ENCODE measurements at regions not wholly inside any gene's neighbourhood (a gene's known extent, or its start where the extent isn't known, plus 50 kb on each side); places are given as distances from the start of the nearest gene placed in this dataset.
"Not testable (repeated sequence)": the region's sequence is repeated elsewhere in the genome, so short reads cannot be mapped to it uniquely, and the experiment has no call there.

DNA sequence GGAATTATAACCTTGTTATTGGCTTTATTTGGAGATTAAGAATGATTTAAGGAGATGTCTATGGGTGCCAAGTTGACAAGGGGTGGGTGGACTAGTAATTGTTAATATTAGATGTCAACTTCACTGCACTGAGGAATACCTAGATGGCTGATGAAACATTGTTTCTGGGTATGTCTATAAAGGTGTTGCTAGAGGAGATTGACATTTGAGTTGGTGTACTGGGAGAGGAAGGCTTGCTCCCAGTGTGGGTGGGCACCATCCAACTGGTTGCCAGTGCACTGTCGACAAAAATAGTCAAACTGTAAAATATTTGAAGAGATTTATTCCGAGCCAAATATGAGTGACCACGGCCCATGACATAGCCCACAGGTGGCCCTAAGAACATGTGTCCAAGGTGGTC, 378.8 kb downstream of the NDFIP2 start:
- no peak for DNase-seq

DNA sequence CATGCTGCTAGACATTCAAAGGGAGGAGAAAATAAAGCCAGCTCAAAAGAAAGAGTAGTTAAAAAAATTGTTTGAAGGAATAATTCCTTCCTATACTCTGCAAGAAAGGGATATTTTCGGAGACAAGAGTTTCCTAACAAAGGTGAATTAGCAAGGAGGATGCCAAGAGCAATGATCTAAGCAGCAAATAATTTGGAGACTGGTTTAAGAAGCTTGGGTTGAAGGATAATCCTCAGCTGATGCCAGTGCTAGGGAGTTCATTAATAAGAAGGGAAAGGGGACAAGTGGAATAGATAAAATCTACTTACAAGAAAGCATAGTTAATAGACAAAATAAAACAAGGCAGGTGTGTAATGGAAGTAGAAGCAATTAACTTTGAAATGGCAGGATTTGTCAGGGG, 372.3 kb downstream of the NDFIP2 start:
- no peak for DNase-seq

DNA sequence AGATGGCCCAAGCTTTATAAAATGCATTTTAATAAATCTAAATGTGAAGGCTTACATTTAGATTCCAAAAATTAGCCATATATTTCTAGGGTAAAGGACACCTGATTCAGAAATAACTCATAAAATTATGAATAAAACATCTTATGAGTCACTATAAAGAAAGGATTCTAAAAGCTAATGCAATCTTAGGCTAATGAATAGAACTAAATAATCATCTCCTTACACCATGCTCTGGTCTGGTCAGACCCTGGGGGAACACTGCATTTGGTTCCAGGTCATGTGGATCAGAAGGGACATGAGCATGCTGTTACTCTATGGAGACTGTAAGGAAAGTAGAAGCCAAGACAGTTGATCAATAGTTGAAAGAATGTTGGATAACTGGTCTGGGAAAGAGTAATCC, 370.4 kb downstream of the NDFIP2 start:
- no peak for DNase-seq

DNA sequence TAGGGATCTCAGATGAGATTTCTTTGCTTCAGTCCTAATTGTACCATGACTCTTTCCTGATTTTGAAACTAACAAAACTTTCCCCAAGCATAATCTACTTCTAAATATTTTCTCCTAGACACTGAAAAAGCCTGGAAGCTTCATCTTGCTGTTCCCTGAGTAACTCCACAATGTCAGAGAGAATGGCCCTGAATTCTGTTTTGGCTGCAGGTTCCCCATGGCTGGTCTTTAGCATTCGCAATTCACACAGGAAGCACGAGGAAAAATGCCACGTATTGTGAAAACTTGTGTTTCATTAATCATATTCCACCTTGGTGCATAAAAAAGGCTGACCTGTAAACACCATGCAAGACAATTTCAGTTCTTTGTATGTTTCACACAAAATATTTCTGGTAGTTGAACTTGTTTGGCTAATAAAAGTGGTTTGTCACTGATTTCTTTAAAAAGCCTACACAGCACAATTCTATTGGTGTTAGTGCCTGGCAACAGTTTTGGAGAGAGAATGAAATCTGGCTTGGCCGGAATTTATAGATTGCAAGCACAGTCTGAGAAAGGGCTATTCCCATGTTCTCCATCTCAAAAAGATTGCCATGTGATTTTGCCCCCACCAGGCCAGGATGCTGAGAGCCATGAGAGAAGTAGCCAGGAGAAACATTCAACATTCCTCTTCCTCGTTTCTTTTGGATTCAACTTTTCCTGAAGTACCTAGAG, 367.1 kb downstream of the NDFIP2 start:
- no peak for DNase-seq

DNA sequence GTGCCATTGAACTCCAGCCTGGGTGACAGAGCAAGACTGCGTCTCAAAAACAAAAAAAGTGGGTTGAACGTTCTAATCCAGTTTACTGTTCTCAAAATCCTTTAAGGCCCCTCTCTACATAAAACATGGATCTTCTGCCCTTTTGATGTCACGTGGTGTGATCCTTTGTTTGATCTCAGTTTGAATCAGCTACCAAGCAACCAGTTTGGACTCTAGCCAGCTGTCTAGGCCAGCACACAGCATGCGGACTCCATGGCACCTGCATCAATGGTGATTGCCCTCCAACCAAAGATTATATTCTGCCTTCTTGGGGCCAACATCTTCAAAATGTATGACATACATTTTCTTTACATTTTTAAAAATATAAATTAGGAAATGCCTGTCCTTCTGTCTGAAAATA, 365.4 kb downstream of the NDFIP2 start:
- DNase-seq = no peak

DNA sequence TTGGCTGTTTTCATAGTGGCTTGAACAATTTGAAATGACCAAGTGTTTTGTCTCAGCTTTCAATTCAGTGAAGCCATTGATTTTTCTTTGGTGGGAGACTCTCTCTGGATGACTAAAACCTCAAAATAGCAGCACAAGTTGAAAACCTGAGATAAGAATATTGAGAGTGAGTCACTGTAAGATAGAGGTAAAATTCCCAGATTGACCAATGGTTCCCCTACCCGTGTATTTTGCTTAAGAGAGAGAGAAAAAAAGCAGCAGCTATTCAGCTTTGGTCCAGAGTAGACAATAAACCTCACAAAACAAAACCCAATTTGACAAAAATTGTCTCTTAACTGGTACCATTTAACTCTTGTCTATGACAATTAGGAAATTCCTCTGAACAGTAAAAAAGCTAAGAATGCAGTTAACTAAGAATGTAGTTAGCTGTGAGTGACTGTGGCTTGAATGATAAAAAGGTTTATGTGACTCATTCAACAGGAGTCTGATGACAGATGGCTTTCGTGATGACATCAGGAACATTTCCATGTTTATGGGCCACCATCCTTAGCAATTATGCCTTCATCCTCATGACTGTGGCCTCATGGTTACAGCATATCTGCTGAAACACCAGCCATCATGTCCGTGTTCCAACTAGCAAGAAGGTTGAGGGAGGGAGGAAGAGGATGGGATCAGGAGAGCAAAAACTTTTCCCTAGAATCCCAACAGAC, 356.9 kb downstream of the NDFIP2 start:
- no peak for DNase-seq

DNA sequence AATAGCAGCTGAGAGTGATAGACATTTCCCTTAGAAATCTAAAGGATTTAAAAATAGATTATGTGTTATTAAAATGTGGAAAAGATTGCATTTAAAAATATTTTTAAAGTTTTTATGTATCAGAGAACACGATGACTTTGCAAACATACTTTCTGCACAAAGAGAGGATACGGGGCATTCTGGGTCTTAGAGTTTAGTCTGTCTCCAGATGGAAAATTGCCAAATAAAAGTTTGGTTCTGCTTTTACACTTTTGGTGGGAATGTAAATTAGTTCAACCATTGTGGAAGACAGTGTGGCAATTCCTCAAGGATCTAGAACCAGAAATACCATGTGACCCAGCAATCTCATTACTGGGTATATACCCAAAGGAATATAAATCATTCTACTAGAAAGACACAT, 355.2 kb downstream of the NDFIP2 start:
- DNase-seq = not testable (repeated sequence)

DNA sequence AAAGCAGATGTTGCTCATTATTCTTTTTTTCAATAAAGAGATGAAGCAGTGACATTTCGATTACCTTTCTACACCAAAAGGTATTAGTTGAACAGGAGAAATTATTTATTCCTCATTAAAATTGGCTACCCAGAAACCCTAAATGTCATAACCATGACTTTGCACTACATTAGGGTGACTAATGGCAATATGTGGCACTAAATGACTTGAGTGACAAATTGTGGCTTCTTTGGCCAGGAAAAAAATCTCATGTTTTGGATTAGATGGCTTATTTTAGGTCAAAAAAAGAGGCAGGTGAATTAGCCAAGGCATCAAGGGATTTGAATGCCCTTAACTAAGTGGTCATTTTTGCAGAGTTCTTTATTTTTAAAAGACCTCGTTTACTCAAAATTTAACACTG, 353.9 kb downstream of the NDFIP2 start:
- DNase-seq = no peak

DNA sequence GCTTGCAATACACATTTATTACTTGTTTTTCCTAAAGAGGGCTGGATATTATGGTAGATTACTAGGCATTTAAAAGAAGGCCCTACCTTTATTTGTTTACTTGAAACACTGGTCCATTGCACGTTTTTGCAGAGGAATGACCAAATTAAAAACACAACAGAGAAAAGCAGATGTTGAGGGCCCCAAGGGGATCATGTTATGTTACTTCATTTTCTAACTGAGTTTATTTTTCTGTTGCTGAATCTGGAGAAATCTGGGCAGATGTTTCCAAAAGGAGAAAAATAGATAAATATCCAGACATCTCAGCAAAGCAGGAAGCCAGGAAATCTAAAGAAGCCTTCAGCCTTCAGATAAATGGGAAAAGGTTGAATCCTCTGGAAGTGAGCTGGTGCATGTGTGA, 353.0 kb downstream of the NDFIP2 start:
- no peak for DNase-seq

DNA sequence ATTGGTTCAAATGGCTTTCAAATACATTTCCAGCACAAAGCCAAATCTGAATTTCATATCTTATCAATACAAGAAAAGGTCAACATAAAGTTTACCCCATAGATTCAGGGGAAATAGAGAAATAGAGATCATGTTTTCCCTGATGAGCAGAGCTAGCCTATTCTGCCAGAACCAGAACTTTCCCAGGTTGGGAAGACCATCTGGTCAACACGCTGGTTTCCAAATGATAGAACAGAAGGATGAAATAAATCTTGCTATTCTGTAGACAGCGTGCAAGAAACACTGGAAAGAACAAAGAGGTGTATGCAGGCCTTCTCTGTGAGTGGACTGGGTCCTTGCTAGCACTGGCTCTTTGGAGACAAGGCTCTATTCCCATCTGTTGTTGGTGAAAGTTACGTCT, 350.6 kb downstream of the NDFIP2 start:
- no peak for DNase-seq

DNA sequence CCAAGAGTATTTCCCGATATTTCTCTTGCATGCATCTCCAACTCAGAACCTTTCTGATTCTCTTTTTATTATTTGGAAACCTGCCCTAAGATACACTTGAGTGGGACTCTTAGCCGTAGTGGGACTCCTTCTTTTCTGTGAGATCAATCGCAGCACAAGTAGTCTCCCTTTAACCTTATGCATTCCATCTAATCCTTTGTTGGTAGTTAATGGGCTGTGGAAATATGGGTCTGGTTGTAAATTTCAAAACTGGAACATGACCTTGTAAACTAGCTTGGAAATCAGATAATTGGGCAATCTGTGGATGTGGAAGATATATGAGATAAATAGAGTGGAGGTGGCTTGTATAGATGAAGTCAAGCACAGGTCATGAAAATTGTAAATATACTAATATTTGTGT, 350.0 kb downstream of the NDFIP2 start:
- DNase-seq = no peak

DNA sequence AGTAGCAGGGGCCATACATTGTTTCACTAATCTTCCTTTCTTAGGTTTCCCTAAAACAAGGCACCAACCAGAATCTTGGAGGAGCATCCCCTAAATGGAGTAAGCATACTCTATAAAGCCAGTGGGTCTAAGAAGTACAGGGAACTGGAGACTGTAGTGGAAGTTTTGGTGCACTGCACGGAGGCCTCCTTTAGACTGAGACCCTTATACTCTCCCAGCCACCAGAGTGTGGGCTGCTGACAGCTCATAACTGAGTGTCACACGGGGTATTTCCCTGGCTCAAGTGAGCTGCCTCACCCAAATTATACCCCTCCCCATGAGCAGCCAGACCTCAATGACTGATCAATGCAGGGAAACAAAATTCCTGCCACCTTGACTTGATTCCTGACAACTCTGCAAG, 349.5 kb downstream of the NDFIP2 start:
- no peak for DNase-seq

DNA sequence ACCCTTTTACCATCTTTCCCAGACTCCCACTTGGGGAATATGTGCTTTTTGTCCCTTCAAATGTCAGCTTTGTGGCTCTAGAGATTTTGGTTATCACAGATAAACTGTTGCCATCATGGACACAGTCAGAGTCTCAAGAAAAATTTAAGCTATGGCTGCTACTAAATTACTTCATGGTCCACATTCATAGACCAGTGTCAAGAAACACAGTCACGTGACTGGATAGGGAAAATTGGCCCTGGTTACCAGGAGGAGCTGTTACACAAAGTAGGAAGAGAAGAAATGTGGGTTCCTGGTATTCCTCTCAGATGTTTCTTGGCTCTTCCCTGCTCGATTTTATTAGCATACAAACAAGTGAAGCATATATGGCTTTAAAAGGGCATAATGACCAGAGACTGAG, 348.9 kb downstream of the NDFIP2 start:
- no peak for DNase-seq

DNA sequence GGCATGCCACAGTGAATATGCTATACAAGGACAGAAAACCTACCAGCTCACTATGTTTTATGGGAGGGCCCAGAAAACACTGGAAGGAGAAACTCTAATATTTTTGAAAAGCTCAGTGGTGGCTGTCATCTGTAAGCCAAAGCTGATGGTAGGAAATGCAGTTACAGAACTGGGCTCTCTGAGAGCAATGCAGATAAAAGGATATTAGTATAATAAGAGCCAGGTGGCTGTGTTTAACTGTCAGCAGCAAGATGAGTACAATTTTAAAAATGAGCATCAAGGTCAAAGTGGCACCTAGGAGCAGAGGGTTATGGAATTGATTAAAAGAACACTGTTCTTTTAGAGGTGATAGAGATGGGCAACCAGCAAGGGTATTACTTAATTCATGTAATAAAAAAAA, 345.0 kb downstream of the NDFIP2 start:
- DNase-seq = no peak

DNA sequence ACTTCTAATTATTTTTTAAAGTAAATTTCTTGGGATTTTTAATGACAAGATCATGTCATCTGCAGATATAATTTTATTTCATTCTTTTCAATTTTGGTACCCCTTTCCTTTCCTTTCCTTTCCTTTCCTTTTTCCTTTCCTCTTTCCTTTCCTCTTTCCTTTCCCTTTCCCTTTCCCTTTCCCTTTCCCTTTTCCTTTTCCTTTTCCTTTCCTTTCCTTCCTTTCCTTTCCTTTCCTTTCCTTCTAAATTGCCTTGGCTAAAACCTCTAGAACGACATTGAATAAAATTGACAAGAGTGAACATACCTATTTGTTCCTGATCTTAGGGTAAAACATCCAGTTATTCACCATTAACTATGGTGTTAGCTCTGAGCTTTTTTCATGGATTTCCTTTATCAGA, 334.1 kb downstream of the NDFIP2 start:
- DNase-seq = no peak

DNA sequence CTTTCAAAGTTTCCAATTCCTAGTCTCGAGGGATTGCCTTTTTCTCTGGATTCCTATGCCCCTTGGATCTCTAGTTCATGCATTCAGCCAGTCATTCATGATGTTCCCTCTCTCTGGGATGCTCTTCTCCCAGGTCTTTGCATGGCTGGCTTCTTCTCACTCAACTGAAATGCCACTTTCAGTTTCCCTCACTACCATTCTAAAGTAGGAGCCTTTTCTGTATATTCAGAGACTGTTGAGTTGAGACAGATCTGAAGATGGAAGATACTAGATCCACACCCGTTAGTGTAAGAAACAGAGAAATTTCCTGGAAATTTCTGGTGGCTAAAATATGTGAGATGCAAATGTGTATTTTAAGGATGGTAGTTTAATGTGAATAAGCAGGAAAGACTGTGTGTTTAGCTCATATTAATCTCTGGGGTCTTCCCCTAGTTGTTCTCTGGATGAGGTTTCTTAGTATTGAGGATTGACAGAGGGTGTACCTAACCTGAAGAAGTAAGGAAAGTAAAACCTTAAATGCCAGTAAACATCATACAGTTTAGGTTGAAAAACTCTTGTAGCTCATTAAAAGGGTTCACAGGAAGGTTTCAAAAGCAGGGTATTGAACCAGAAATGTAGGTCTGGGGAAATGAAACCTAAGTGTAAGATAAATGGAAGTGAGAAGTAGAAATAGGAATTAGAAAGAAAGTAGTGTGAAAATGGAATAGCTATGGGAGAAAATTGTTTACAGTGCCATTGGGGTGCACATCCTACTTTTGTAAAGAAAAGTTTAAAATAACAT, 331.3 kb downstream of the NDFIP2 start:
- DNase-seq = no peak

DNA sequence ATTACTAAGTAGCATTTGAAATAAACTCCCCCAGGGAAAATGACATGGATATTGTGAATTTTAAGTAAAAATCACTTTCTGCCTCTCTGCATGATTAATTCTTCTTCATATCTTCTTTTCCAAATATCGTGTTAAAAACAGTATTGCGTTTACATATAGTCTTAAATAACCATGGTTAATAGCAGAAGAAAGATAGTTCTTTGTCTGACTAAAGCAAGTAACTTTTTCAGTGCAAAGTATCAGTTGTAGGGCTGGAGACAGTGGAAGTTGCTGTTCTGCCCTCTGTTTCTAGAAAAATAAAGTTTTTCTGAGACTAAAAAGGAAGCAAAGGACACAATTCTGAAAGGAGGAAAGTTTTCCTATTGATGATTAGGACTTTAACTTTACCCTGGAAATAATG, 330.2 kb downstream of the NDFIP2 start:
- no peak for DNase-seq

DNA sequence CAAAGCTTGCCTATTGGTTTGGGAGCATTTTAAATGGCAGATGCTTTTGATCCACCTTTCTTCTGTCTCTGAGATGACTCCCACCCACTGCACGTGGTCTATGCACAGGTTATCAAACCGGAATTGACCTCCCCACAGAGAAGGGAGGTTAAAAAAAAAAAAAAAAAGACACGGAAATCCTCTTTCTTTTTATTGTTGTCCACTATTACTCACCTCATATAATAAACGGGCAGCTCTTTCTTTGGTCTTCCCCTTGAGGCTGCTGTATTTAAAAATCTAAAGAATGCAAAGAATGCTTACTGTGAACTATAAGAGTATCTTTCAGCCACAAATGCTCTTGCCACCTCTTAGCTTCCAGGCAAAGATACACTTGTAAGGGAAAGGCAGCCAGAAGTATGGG, 329.7 kb downstream of the NDFIP2 start:
- DNase-seq = no peak

DNA sequence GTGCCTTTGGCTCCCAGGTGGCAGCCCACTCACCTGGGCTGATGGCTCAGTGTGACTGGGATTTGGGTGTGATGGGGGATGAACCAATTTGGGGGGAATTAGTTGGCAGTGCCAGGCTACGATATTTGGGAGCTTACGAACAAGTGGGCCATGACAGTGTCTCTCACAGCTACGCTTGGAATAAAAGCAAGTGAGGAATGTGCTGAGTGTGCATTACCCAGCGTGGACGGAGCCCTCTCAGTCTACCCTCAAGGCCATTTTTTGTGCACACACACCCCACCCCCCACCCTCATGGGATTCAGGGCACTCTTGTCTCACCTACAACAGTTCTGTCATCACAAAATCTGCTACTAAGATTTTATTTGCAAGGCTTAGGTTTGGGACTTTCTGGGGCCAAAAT, 329.1 kb downstream of the NDFIP2 start:
- DNase-seq = no peak

DNA sequence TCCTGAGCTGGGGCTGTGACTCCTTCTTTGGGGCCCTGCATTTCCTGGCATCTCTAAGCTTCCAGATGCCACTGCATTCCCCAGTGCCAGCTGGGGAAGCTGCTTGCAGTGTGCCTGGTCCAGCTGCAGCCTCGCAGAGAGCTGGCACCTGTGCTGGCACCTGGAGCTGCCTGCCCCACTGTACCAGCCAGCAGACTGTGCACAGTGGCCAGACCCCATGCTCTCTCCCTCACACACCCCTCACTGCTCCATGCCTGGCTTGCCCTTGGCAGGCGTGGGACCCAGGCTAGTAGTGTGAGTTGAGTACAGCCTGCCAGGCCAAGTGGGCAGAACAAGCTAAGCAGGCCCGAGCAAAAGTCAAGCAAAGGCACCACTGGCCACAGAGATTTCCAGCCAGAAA, 327.5 kb downstream of the NDFIP2 start:
- DNase-seq = no peak

DNA sequence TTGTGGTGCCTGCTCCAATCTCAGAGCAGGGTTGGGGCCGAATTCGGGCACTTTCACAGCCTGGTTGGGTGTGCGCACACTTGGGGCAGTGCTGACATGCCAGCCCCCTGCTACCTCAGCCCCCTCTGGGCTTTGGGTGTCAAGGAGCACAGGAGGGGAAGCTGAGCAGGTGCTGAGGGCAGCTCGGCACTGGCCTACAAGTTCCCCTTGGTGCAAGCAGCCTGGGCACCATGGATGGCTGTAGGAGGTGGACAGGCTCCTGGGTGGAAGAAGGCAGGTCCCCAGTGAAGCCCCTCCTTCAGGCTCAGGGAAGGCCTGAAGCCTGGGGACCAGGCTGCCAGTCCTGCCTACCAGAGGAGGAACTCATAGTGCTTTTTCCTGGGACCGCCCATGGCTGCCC, 326.6 kb downstream of the NDFIP2 start:
- no peak for DNase-seq

DNA sequence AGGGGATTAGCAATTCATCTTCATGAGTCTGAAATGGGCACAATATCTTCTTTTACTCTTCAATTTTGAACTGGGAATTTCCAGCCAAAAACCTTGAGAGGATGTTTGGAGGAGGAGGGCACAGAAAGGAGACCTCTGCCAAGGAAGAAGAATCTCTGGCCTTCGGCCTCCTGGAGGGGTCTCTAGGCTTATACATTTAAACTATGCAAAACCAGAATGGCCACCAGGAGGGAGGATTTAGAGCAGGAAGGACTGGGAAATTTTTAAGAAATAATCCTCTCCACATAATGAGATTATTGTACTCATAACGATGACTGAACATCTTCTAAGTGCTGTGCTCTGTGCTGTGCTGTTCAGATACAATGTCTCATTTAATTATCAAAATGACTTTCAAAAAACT, 325.9 kb downstream of the NDFIP2 start:
- DNase-seq = no peak

DNA sequence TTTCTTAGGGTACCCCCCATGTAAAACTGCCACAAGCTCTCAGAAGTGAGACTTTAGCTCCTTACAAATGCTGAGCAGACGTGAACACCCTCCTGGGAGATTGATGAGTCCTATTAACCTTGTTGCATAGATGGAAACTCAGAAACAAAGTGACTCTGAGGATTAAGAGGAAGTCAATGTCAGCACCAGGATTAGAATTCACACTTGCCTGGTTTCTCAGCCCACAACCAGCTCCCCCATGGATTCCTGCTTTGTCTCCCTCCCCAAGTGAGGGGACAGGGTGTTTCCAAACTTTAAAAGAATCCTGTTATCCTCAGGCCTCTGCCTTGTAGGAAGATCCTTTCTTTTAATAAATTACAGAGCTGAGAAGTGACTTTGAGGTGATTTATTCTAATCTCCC, 324.4 kb downstream of the NDFIP2 start:
- DNase-seq = no peak

DNA sequence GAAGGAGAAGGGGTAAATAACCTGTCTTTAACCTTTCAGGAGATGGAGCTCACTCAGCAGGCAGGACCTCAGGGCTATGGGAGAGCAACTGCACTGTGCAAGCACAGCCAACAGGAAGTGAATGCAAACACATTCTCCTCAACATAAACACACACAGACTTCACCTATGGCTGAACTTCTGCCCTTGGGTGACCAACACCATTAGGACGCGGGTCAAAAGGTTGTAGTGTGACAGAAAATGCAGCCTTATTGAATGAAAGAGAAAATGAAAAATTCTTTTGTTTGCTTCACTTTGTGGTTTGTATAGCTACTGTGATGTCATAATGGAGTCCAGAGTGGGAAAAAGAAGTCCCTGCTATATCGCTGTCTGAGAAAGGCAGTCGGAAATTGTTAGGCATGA, 323.0 kb downstream of the NDFIP2 start:
- DNase-seq = no peak
